IMR-90 (cell line): ENCODE measurements at regions not wholly inside any gene's neighbourhood (a gene's known extent, or its start where the extent isn't known, plus 50 kb on each side); places are given as distances from the start of the nearest gene placed in this dataset.
"Not testable (repeated sequence)": the region's sequence is repeated elsewhere in the genome, so short reads cannot be mapped to it uniquely, and the experiment has no call there.

Experiments used
- BHLHE40 ChIP-seq: fragments of 150-350 bp; IDR thresholded peaks from 2 replicates; pipeline ENCODE4 v1.6.1; 2016; ENCODE audit warnings: mild to moderate bottlenecking, low read depth, low read length
- CEBPB ChIP-seq: IDR thresholded peaks from 2 replicates; pipeline ENCODE4 v1.6.1; 2012; ENCODE audit warnings: low read depth, low read length, improper control_type of control experiment
- FOS ChIP-seq: fragments of 150-350 bp; IDR thresholded peaks from 2 replicates; pipeline ENCODE4 v1.6.1; 2016; ENCODE audit warnings: low read depth, low read length
- MAFK ChIP-seq: IDR thresholded peaks from 2 replicates; pipeline ENCODE4 v1.6.1; 2012; ENCODE audit warnings: low read depth, low read length, improper control_type of control experiment
- MXI1 ChIP-seq: IDR thresholded peaks from 2 replicates; pipeline ENCODE4 v1.6.1; 2012; ENCODE audit warnings: low read depth, mild to moderate bottlenecking, low read length, moderate library complexity, borderline replicate concordance
- NFE2L2 ChIP-seq: fragments of 150-350 bp; IDR thresholded peaks from 2 replicates; pipeline ENCODE4 v1.6.1; 2016; ENCODE audit warnings: low read depth, mild to moderate bottlenecking, low read length
- POLR2A ChIP-seq: IDR thresholded peaks from 2 replicates; pipeline ENCODE4 v1.6.1; 2012; ENCODE audit warnings: mild to moderate bottlenecking, low read depth, low read length
- RAD21 ChIP-seq: IDR thresholded peaks from 2 replicates; pipeline ENCODE4 v1.6.1; 2012; ENCODE audit warnings: low read length, improper control_type of control experiment
- RCOR1 ChIP-seq: IDR thresholded peaks from 2 replicates; pipeline ENCODE4 v1.6.1; 2012; ENCODE audit warnings: mild to moderate bottlenecking, low read length, improper control_type of control experiment; ENCODE audit not compliant: insufficient replicate concordance
- RFX5 ChIP-seq: IDR thresholded peaks from 2 replicates; pipeline ENCODE4 v1.8.0; 2012; ENCODE audit warnings: low read depth, mild to moderate bottlenecking, low read length, moderate library complexity
- SMC3 ChIP-seq: fragments of 150-350 bp; IDR thresholded peaks from 2 replicates; pipeline ENCODE4 v1.6.1; 2016; ENCODE audit warnings: low read depth, mild to moderate bottlenecking, antibody characterized with exemption, low read length, moderate library complexity
- TF ChIP-seq, protein P1 (sequence below): conservative IDR thresholded peaks from 2 replicates; pipeline ENCODE4 v1.5.1; 2012; ENCODE audit warnings: mild to moderate bottlenecking, low read depth, low read length, improper control_type of control experiment

GRCh38 chr21:7837315-7837714 is 2684.1 kb upstream of the TPTE start:
- TF ChIP-seq NFE2L2, CEBPB, MAFK, BHLHE40, POLR2A, RAD21, FOS, MXI1, RFX5, RCOR1, SMC3: not testable (repeated sequence)
- TF ChIP-seq, protein P1, sequence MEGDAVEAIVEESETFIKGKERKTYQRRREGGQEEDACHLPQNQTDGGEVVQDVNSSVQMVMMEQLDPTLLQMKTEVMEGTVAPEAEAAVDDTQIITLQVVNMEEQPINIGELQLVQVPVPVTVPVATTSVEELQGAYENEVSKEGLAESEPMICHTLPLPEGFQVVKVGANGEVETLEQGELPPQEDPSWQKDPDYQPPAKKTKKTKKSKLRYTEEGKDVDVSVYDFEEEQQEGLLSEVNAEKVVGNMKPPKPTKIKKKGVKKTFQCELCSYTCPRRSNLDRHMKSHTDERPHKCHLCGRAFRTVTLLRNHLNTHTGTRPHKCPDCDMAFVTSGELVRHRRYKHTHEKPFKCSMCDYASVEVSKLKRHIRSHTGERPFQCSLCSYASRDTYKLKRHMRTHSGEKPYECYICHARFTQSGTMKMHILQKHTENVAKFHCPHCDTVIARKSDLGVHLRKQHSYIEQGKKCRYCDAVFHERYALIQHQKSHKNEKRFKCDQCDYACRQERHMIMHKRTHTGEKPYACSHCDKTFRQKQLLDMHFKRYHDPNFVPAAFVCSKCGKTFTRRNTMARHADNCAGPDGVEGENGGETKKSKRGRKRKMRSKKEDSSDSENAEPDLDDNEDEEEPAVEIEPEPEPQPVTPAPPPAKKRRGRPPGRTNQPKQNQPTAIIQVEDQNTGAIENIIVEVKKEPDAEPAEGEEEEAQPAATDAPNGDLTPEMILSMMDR, result not testable (repeated sequence)
